K562 (cell line): ENCODE measurements at regions not wholly inside any gene's neighbourhood (a gene's known extent, or its start where the extent isn't known, plus 50 kb on each side); places are given as distances from the start of the nearest gene placed in this dataset.

Source experiments
- ATAC-seq: fragments of 200-7000 bp; cut with Tn5 transposase; 3 replicates; pipeline ENCODE4 v1.9.1; 2020; ENCODE audit warnings: moderate library complexity
- BruUV-seq: library from RNA; stranded (reverse); fragments of 400-500 nt; replicated peaks from 2 replicates; lab custom pipeline; 2021; lab: Mats Ljungman, UMichigan
- CTCF ChIA-PET: fragments of 300-600 bp; formaldehyde crosslinking; extraction: SDS; loops from one replicate; lab custom pipeline; 2021; ENCODE audit warnings: low intra/inter-chr PET ratio; lab: Yijun Ruan, JAX
- POLR2A ChIA-PET: fragments of 300-600, 350-650 bp; sonication (Branson Sonifier 250); formaldehyde crosslinking; extraction: SDS; loops from one replicate; lab custom pipeline; 2021; ENCODE audit warnings: antibody characterized with exemption, inconsistent platforms; lab: Yijun Ruan, JAX
- DNase-seq, 4 experiments: peaks; one replicate each; pipeline versions ENCODE4 v3.0.0 to v3.0.0-alpha.2; 2011 to 2018; ENCODE audit warnings: low spot score in 3 of 4, mixed read lengths in 3 of 4; ENCODE audit errors: extremely low read depth in 1 of 4
- FAIRE-seq: peaks from 2 replicates; lab custom pipeline; 2011; peaks lifted over from hg19 to GRCh38; lab: Jason Lieb, UNC
- H2AFZ ChIP-seq: 2 replicates; pipeline ENCODE4 v1.6.0; 2011; ENCODE audit warnings: low read depth, low read length, control low read depth, inconsistent platforms
- H3K27ac ChIP-seq: fragments of 200-600 bp; 3 replicates; pipeline ENCODE4 v1.8.0; 2011; ENCODE audit warnings: low read depth, mild to moderate bottlenecking, control low read depth, inconsistent platforms, low read length, moderate library complexity, mixed read lengths; ENCODE audit errors: extremely low read depth
- H3K27me3 ChIP-seq, 2 experiments: fragments of 300-600 bp in 1 of 2; 2 replicates in 1 of 2; 3 replicates in 1 of 2; pipeline versions ENCODE4 v1.6.0 to v1.8.0; 2011; ENCODE audit warnings: inconsistent platforms in 2 of 2, low read length in 2 of 2, mild to moderate bottlenecking in 1 of 2, mixed read lengths in 1 of 2, moderate library complexity in 1 of 2; ENCODE audit not compliant: control insufficient read depth in 2 of 2, insufficient read depth in 2 of 2
- H3K36me3 ChIP-seq: fragments of 300-600 bp; 3 replicates; pipeline ENCODE4 v1.8.0; 2011; ENCODE audit warnings: mild to moderate bottlenecking, low read length, inconsistent platforms; ENCODE audit not compliant: control insufficient read depth, insufficient read depth
- H3K4me1 ChIP-seq, 2 experiments: fragments of 200-600 bp in 1 of 2; replicated peaks in 1 of 2; 2 replicates in 1 of 2; 3 replicates in 1 of 2; pipeline versions ENCODE4 v1.5.1 to v1.8.0; 2011; ENCODE audit warnings: inconsistent platforms in 2 of 2, low read length in 2 of 2, mild to moderate bottlenecking in 1 of 2, mixed read lengths in 1 of 2, moderate library complexity in 1 of 2; ENCODE audit not compliant: control insufficient read depth in 2 of 2, insufficient read depth in 2 of 2
- H3K4me2 ChIP-seq: 2 replicates; pipeline ENCODE4 v1.6.1; 2011; ENCODE audit warnings: low read length, control low read depth, inconsistent platforms, mixed read lengths; ENCODE audit not compliant: insufficient read depth
- H3K4me3 ChIP-seq: fragments of 200-600 bp; sonication (generic), shearing (Covaris generic); 2 replicates; pipeline ENCODE4 v1.5.1; 2016; ENCODE audit warnings: control low read depth, inconsistent platforms
- H3K79me2 ChIP-seq: fragments of 200-600 bp; 3 replicates; pipeline ENCODE4 v1.8.0; 2011; ENCODE audit warnings: low read length, inconsistent platforms; ENCODE audit not compliant: control insufficient read depth, insufficient read depth
- H3K9ac ChIP-seq, 2 experiments: 2 replicates each; pipeline versions ENCODE4 v1.6.0 to v1.6.1; 2011; ENCODE audit warnings: low read depth in 2 of 2, low read length in 2 of 2, control low read depth in 1 of 2, inconsistent platforms in 1 of 2, mild to moderate bottlenecking in 1 of 2, mixed read lengths in 1 of 2; ENCODE audit not compliant: insufficient read depth in 1 of 2
- H3K9me1 ChIP-seq: one replicate; pipeline ENCODE4 v1.6.0; 2011; ENCODE audit warnings: inconsistent platforms, mild to moderate bottlenecking, low read length, moderate library complexity; ENCODE audit not compliant: control insufficient read depth, insufficient read depth
- H3K9me3 ChIP-seq: replicated peaks from 2 replicates; pipeline ENCODE4 v1.5.1; 2011; ENCODE audit warnings: low read depth, low read length, inconsistent platforms; ENCODE audit not compliant: control insufficient read depth, insufficient read depth
- H4K20me1 ChIP-seq: replicated peaks from 2 replicates; pipeline ENCODE4 v1.6.1; 2011; ENCODE audit warnings: low read length, inconsistent platforms, mixed read lengths; ENCODE audit not compliant: control insufficient read depth, insufficient read depth
- CBFB ChIP-seq: sonication (generic); formaldehyde crosslinking; IDR thresholded peaks from 2 replicates; pipeline ENCODE4 v1.4.0; 2020; ENCODE audit warnings: mild to moderate bottlenecking, missing genetic modification reagents
- CHD1 ChIP-seq: fragments of 200-600 bp; sonication (generic); IDR thresholded peaks from one replicate; pipeline ENCODE4 v1.6.1; 2012; ENCODE audit warnings: mild to moderate bottlenecking, moderate library complexity, low read length, inconsistent platforms
- CUX1 ChIP-seq: fragments of 200-800 bp; sonication (Bioruptor generic); IDR thresholded peaks from 2 replicates; pipeline ENCODE4 v1.6.1; 2016; ENCODE audit warnings: missing genetic modification characterization, missing compliant biosample characterization
- FUS ChIP-seq: fragments of 200-400 bp; formaldehyde crosslinking; optimal IDR thresholded peaks from 2 replicates; pipeline ENCODE3; 2017; ENCODE audit warnings: low read depth, low read length
- GATAD2B ChIP-seq: fragments of 450-650 bp; IDR thresholded peaks from 2 replicates; pipeline ENCODE4 v1.6.1; 2017; ENCODE audit warnings: mild to moderate bottlenecking, borderline replicate concordance
- KLF10 ChIP-seq: fragments of 250-450 bp; sonication (Bioruptor Pico); IDR thresholded peaks from 2 replicates; pipeline ENCODE4 v1.6.1; 2021; ENCODE audit warnings: matching md5 sums
- RBBP5 ChIP-seq: fragments of 200-600 bp; sonication (generic); IDR thresholded peaks from 2 replicates; pipeline ENCODE4 v1.6.1; 2012; ENCODE audit warnings: borderline replicate concordance, mild to moderate bottlenecking, low read length, control low read depth, inconsistent platforms; ENCODE audit not compliant: insufficient read depth, poor library complexity, severe bottlenecking
- SRSF3 ChIP-seq: fragments of 200-400 bp; formaldehyde crosslinking; IDR thresholded peaks from 2 replicates; pipeline ENCODE4 v1.6.1; 2016; ENCODE audit warnings: mild to moderate bottlenecking, low read length, moderate library complexity; ENCODE audit not compliant: insufficient read depth
- XRCC4 ChIP-seq: IDR thresholded peaks from one replicate; pipeline ENCODE4 v1.6.1; 2011; ENCODE audit not compliant: insufficient read depth, insufficient read length; ENCODE audit errors: extremely low read depth
- ZNF212 ChIP-seq: fragments of 450-650 bp; formaldehyde crosslinking; IDR thresholded peaks from 2 replicates; pipeline ENCODE4 v1.4.0; 2020; ENCODE audit warnings: mild to moderate bottlenecking
- ZNF274 ChIP-seq: IDR thresholded peaks from 2 replicates; pipeline ENCODE4 v1.6.1; 2011; ENCODE audit warnings: low read depth, mild to moderate bottlenecking, low read length, moderate library complexity, borderline replicate concordance
- ZNF668 ChIP-seq: fragments of 250-450 bp; sonication (Bioruptor Pico); IDR thresholded peaks from 2 replicates; pipeline ENCODE4 v1.8.0; 2022; ENCODE audit warnings: mild to moderate bottlenecking, inconsistent platforms
- WGBS: fragments of 100-300 bp; shearing (Covaris generic); methylation state at CpG from one replicate; pipeline ENCODE4 v1.1.6; 2016; ENCODE audit warnings: low coverage, mixed read lengths; ENCODE audit not compliant: insufficient coverage; ENCODE audit errors: missing lambda C conversion rate; 5-methylcytosine and 5-hydroxymethylcytosine counted together
- in situ Hi-C: fragments of 300-500 bp; cut with MboI; formaldehyde crosslinking; loops from 4 replicates; pipeline ENCODE4 v1.15.0; 2018; ENCODE audit warnings: inconsistent platforms, mixed read lengths
- intact Hi-C: fragments of 100-400 bp; cut with micrococcal nuclease; formaldehyde crosslinking; loops from 2 replicates; pipeline ENCODE4 v1.14.2; 2022
- TF ChIP-seq, protein P1 (sequence below): sonication (generic); formaldehyde crosslinking; IDR thresholded peaks from 2 replicates; pipeline ENCODE4 v1.8.0; 2022; ENCODE audit warnings: mild to moderate bottlenecking, low read depth, missing genetic modification reagents

- in situ Hi-C loops: loop anchor here (5.0 kb wide), 1 partner anchor 419 kb away; no protein-coding TSS in a partner anchor
- H3K36me3 ChIP-seq: no peaks in the 10 kb centered on the region
- DNase-seq (no peak), FAIRE-seq (no peak), ATAC-seq (no peak)
- H3K9me3 ChIP-seq: no peaks in the 10 kb centered on the region
- no peak overlapping the region for H2AFZ ChIP-seq
- ChIA-PET POLR2A (interaction anchor here (0.7 kb wide), 1 partner anchor 406 kb away, joined by 3 read pairs; no protein-coding TSS in a partner anchor), CTCF (interaction anchor here (2.4 kb wide), 1 partner anchor 406 kb away, joined by 27 read pairs; no protein-coding TSS in a partner anchor)
- no peaks in the 10 kb centered on the region for H3K27me3 ChIP-seq
- no peaks in the 10 kb centered on the region for H3K9me1 ChIP-seq
- H3K4me1 ChIP-seq: no peaks in the 10 kb centered on the region
- H3K4me3 ChIP-seq: no peak overlapping the region
- H3K27ac ChIP-seq: no peak overlapping the region
- H3K79me2 ChIP-seq: no peaks in the 10 kb centered on the region
- no peak overlapping the region for H3K4me2 ChIP-seq
- no peaks in the 10 kb centered on the region for H4K20me1 ChIP-seq
- no TSS peak for BruUV-seq
- no peak overlapping the region for H3K9ac ChIP-seq
- WGBS: 1% methylated on average over 5 of the region's 5 CpGs
- intact Hi-C loops: no loop called here
- no peak for TF ChIP-seq GATAD2B
- no peak for TF ChIP-seq RBBP5
- TF ChIP-seq CBFB: no peak
- TF ChIP-seq ZNF274: no peak
- no peak for TF ChIP-seq ZNF212
- no peak for TF ChIP-seq XRCC4
- no peak for TF ChIP-seq SRSF3
- TF ChIP-seq CUX1: no peak
- TF ChIP-seq FUS: no peak
- TF ChIP-seq, protein P1, sequence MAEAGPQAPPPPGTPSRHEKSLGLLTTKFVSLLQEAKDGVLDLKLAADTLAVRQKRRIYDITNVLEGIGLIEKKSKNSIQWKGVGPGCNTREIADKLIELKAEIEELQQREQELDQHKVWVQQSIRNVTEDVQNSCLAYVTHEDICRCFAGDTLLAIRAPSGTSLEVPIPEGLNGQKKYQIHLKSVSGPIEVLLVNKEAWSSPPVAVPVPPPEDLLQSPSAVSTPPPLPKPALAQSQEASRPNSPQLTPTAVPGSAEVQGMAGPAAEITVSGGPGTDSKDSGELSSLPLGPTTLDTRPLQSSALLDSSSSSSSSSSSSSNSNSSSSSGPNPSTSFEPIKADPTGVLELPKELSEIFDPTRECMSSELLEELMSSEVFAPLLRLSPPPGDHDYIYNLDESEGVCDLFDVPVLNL: no peak
- no peak for TF ChIP-seq CHD1
- TF ChIP-seq KLF10 (CRISPR knock-in tag): no peak
- no peak for TF ChIP-seq ZNF668 (CRISPR knock-in tag)
Measured at GRCh38 chr11:56842814-56843794, 94.6 kb upstream of the OR9G4 start.
